Stimulated activated naive CD4-positive, alpha-beta T cell treated with Interleukin-2 at 50 U/mL for 16 hours (primary cell): ENCODE measurements at regions not wholly inside any gene's neighbourhood (a gene's known extent, or its start where the extent isn't known, plus 50 kb on each side); places are given as distances from the start of the nearest gene placed in this dataset.
"Not testable (repeated sequence)": the region's sequence is repeated elsewhere in the genome, so short reads cannot be mapped to it uniquely, and the experiment has no call there.

Experiments used
- DNase-seq: peaks from one replicate; lab custom pipeline; 2025; lab: John Stamatoyannopoulos, UW

- no peak for DNase-seq
Measured at GRCh38 chr4:66556651-66557278, 886.5 kb upstream of the EPHA5 start.

GRCh38 chr4:66555301-66555700 lies 885.0 kb upstream of the EPHA5 start:
- no peak for DNase-seq

DNA sequence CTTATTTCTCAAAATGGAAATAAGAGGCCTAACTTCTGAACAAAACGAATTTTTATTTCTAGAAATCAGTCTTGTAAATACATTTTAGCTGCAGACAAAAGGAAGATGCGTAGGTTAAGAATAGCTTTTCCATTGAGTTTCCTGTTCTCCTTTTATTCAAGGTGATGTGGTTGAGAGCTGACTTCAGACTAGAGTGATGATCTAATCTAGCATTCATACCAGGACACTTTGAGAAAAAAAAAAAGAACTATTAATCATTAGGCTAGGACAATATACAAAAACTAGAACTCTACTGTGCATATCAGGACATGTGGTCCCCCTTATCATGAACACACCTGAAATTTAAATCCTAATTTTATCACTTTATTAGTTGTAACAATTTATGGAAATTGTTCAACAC lies 884.5 kb upstream of the EPHA5 start:
- no peak for DNase-seq

- not testable (repeated sequence) for DNase-seq
Measured at GRCh38 chr4:66545301-66545700, 875.0 kb upstream of the EPHA5 start.

- no peak for DNase-seq
Measured at GRCh38 chr4:66544281-66544680, 874.0 kb upstream of the EPHA5 start.

DNA sequence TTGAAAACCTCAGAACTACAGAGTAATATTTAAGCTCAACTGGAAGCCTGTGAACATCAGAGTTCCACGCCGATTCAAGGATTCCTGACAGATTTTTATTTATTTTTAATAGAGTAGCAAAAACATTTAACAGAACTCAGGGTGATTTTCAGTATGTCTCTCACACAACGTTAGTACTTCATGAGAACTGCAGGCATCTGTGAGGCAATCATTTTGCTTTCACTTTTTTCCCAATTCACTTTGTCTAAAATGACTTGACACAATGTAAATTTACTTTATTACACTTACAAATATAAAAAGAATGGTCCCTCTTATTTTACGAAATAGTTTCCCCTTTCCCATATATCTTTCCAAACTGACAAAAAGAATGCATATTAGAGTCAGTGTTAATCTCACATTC lies 869.5 kb upstream of the EPHA5 start:
- no peak for DNase-seq

GRCh38 chr4:66524781-66525180 lies 854.5 kb upstream of the EPHA5 start:
- DNase-seq, result no peak

DNA sequence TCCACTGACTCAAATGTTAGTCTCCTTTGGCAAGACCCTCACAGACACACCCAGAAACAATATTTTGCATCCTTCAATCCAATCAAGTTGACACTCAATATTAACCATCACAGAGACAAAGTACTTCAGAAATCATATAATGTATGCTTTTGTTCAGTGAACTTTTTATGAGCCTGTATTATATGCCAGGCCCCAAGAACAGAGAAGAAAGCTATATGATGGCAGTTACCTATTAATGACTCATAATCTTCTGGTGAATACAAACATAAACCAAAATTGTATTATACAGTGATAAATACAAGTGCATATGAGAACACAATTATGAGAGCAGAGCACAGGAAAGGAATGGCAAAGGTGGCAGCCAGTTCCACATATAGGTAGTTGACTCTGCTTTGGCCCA lies 852.0 kb upstream of the EPHA5 start:
- no peak for DNase-seq

- no peak for DNase-seq
Measured at GRCh38 chr4:66516940-66517339, 846.7 kb upstream of the EPHA5 start.

DNA sequence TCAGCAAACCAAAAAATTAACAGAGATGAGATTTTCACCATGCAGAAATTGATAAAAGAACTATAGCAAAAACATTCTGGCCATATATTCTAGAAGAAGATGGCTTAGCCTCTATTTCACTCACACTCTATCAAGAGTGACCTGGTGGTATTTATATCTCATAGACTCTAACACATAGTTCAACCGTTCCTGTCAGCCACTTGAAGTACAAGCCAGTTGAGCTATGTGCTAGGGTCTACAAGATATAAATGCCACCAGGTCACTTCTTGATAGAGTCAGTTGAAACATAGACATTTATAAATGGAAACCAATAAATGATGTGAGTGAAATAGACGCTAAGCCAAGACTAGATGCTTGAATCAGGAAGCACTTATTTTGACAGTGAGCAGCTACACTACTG lies 836.7 kb upstream of the EPHA5 start:
- DNase-seq, result no peak

- no peak for DNase-seq
Measured at GRCh38 chr4:66501997-66502396, 831.7 kb upstream of the EPHA5 start.

DNA sequence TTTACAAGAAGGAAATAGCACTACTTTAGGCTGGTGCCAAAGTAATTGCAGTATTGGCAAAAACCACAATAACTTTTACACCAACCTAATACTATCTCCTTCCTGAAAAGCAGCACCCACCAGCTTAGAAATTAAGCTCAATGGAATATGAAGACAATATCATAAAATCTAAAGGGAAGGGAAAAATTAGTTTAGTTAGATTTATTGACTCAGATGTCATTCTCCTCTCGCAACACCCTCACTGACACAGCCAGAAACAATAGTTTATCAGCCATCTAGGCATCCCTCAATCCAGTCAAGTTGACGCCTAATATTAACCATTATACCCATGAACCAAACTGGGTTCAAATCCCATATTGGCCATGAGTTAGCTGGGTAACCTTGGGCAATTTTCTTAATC lies 820.4 kb upstream of the EPHA5 start:
- DNase-seq, result no peak

- DNase-seq, result no peak
Measured at GRCh38 chr4:66489783-66490452, 819.6 kb upstream of the EPHA5 start.

DNA sequence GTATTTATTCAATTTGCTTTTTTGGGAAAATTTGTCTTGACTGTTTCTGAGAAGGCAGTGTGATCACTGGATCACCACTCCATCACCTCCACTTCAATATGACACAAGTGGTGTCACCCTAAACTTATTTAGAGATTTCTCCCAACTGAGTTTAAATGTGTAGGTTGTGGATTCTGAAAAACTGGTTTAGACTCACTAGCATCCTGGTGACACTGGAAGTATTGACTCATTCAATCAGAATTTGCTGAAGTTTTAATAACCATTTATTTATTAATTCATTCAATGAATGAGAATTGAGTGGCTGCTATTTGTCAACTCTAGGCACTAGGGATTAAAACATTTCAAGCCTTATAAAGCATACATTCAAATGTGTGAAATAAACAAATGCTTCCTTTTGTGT lies 819.1 kb upstream of the EPHA5 start:
- no peak for DNase-seq

- no peak for DNase-seq
Measured at GRCh38 chr4:66486068-66486467, 815.8 kb upstream of the EPHA5 start.

DNA sequence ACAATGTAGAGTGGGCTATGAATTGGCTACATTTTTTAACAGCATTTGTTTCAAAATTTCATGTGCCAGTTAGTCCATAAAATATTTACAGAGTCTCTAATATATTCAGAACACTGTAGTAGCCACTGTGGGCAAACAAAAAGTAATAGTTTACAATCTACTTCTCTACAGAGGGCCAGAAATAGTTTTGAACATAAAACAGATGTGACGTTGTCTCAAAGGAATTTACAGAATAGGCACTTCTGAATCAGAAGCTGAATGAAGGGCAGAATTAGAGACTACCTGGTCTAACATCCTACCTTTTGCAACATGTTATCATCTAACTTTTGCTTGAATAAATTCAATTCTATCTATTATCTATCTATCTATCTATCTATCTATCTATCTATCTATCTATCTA lies 811.9 kb upstream of the EPHA5 start:
- no peak for DNase-seq

DNA sequence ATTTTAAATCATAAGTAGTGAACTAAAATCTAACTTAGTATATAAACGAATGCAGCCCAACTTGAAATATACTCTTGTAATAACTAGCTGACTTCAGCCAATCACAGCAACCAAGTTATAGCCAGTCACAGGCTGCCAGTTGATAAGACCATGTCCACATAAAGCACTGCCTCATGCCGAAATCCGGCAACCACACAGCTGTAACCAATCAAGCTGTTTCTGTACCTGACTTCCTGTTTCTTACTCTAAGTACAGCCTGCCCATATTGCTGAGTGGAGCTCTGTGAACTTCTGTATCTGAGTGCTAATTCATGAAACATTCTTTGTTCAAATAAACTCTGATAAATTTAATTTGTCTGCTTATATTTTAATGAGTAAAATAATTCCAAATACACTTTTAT lies 805.3 kb upstream of the EPHA5 start:
- no peak for DNase-seq

DNA sequence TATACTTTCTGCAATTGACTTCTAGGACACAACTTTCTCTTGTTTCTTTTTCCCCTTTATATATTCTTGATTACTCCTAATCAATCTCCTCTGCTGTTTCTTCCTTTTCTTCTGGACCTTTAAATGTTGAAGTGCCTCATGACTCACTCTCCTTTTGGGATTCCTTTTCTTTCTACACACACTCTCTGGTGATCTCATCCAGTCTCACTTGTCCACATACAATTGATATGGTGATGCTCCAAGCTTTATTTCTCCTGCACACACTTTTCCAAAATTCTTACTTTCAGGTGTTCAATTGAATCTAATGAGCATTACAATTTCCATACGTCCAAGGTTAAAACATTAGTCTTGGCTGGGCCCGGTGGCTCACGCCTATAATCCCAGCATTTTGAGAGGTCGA lies 794.8 kb upstream of the EPHA5 start:
- DNase-seq, result no peak

DNA sequence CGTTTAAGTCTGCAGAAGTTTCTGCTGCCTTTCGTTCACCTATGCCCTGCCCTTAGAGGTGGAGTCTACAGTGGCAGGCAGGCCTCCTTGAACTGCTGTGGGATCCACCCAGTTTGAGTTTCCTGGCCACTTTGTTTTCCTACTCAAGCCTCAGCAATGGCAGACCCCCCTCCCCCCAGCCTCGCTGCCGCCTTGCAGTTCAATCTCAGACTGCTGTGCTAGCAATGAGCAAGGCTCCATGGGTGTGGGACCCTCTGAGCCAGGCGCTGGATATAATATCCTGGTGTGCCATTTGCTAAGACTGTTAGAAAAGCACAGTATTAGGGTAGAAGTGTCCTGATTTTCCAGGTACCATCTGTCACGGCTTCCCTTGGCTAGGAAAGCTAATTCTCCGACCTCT lies 792.6 kb upstream of the EPHA5 start:
- not testable (repeated sequence) for DNase-seq

DNA sequence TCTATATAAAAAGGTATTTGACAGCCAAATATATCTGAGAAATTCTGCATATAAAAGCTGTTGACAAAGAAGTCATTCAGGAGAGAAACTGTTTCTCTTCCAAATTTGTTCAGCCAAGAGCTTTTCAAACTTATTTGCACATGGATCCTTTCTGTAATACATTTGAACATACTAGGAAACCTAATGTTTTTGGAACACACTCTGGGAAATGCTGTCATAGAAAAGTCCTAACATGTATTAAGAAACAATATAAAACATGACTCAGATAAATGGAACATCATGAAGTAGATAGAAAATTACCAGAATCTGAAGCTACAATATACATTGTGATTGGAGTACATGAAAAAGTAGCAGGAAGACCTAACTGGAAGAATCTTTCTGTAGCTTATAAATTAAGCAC lies 781.5 kb upstream of the EPHA5 start:
- no peak for DNase-seq

GRCh38 chr4:66443008-66443407 lies 772.7 kb upstream of the EPHA5 start:
- no peak for DNase-seq

DNA sequence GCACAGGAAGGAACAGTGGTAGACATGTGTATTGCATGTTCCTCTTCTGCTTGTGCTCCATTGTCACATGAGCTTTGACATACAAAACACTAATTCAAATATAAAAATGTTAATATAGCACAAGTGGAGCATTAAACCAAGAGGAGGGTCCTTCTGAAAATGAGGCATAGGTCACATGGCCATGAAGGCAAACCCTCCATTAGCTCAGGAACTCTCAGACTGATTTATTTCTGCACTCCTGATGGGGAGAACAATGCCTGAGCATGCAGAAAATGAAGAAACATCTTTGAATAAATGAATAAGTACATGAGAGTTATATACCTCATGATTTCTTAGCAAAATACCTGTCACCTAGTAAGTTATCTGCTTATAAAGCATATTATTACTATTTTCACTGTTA lies 769.2 kb upstream of the EPHA5 start:
- DNase-seq, result no peak

GRCh38 chr4:66433706-66434105 lies 763.4 kb upstream of the EPHA5 start:
- no peak for DNase-seq

- DNase-seq, result no peak
Measured at GRCh38 chr4:66430856-66431255, 760.6 kb upstream of the EPHA5 start.
